ENCODE measurements at regions not wholly inside any gene's neighbourhood (a gene's known extent, or its start where the extent isn't known, plus 50 kb on each side); places are given as distances from the start of the nearest gene placed in this dataset.

DNA sequence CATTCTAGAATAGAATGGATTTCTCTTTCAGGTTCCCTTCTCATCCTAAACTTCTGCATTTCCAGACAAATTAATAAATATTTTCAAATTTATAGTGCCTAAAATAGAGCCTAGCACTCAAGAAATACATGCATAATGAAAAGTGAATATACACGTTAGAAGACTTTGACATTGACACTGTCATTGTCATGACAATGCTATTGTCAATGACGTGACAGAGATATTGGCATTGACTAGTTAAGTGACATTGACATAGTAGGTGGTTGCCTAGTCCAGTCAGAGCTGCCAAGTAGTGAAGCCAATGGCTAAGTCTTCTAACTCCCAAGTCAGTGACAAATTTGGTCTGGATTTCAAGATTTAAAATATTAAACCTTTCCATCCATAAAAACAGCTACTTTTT is 410.5 kb downstream of the LMO4 start:
- Mint-ChIP-seq H3K36me3 (no peaks in the 10 kb centered on the region), H3K27me3 (no peaks in the 10 kb centered on the region), H3K4me1 (no peaks in the 10 kb centered on the region), H3K9me3 (no peaks in the 10 kb centered on the region), H3K4me3 (no peak overlapping the region), H3K27ac (no peak overlapping the region)
- ATAC-seq, result no peak

DNA sequence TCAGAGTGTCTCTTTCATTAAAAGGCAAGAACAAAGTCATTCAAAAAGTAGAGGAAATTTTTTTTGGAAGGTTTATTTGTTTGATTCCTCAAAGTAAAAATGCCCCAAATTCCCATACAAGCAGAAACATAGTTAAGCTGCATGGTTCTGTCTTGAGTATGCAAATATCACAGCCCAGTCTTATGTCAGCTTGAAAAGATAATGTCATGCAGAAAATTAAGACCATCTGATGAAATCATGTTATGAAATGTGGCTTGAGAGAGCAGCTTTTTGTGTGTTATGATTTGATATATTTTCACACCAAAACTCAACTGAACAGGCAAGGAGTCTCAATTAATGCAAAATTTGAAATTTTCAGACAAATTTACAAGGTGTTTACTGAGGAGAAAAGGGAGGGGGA is 411.0 kb downstream of the LMO4 start:
- ATAC-seq, result no peak
- Mint-ChIP-seq H3K4me3 (no peak overlapping the region), H3K27me3 (no peaks in the 10 kb centered on the region), H3K4me1 (no peaks in the 10 kb centered on the region), H3K36me3 (no peaks in the 10 kb centered on the region), H3K27ac (no peak overlapping the region), H3K9me3 (no peaks in the 10 kb centered on the region)

DNA sequence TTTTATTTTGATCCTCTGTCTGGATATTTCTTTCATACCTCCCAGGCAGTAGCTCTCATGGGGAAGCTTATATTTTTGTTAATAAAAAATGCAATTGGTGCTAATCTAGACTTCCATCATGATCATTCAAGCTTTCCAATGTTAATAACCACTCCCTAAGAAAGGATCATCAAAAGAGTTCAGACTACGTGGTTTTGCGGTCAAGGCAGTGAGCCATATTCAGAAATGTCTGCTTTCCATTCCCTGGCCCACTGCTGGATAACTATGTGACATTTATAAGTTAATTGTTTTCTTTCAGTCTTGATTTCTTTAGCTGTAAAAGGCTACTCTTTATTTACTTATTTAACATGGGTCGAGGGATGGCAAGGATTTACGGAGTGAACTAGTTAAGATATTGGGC is 414.6 kb downstream of the LMO4 start:
- ATAC-seq, result no peak

DNA sequence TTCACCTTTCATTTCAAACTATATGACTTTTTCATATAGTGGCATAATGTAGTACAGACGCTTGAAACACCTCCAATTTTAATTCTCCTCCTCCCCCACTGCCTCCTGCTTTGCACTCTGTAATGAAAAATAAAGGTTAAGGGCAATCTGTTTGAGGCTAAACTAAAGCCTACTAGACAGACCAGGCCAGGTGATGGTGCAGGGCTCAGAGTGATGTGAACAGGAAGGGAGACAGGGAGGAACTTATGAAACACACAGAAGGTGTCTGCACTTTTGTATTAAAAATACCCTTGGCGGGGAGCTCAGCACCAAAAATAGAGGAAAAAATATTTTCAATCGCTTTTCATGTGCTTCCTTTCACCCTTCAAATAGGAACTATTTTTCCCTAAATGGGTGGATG is 415.4 kb downstream of the LMO4 start:
- no peaks in the 10 kb centered on the region for H3K4me1 Mint-ChIP-seq
- no peaks in the 10 kb centered on the region for H3K27me3 Mint-ChIP-seq
- H3K9me3 Mint-ChIP-seq, result no peaks in the 10 kb centered on the region
- H3K27ac Mint-ChIP-seq, result no peak overlapping the region
- no peak for ATAC-seq
- no peaks in the 10 kb centered on the region for H3K36me3 Mint-ChIP-seq
- no peak overlapping the region for H3K4me3 Mint-ChIP-seq

More for the DNA sequence above, 414.6 kb downstream of the LMO4 start:
- Mint-ChIP-seq H3K9me3 (no peaks in the 10 kb centered on the region), H3K4me3 (no peak overlapping the region), H3K27ac (no peak overlapping the region), H3K36me3 (no peaks in the 10 kb centered on the region), H3K4me1 (no peaks in the 10 kb centered on the region), H3K27me3 (no peaks in the 10 kb centered on the region)

DNA sequence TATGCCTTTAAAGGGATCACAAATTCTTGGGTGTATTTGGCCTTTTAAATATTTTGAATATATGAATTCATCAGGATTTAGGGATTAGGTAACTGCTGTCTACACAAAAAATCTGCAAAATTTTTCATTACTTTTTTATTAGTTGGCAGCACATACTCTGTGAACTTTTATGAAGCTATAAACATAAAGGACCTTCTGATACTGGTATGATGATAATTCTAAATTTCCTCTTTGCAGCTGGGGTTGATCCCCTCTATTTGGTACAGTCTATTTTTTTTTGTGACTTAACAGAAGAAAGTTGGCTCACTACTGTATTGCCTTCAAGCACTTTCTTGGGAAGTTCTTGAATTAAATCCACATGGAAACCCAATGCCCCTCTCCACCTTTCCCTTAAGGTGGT is 416.1 kb downstream of the LMO4 start:
- no peak for ATAC-seq
- H3K27me3 Mint-ChIP-seq, result no peaks in the 10 kb centered on the region
- no peak overlapping the region for H3K27ac Mint-ChIP-seq
- no peaks in the 10 kb centered on the region for H3K36me3 Mint-ChIP-seq
- H3K4me1 Mint-ChIP-seq, result no peaks in the 10 kb centered on the region
- H3K4me3 Mint-ChIP-seq, result no peak overlapping the region
- no peaks in the 10 kb centered on the region for H3K9me3 Mint-ChIP-seq

DNA sequence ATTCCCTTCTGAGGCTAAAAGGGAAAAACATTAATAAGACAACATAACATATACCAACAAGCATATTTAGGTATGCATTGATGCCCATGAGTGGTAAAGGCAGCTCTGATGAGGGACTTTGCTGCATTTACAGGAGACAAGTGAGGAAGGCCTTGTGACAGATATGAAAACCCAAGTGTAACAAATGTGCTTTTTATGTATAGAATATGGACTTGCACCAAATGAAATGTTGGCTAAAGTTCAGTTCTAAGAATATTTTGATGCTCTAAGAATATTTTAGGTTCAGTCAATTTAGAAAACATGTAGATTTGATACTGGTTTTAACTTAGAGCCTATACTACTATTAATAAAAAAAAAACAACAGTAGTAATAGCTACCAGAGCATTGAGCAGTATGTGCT is 424.7 kb downstream of the LMO4 start:
- peaks cover 7% of the 10 kb centered on the region for H3K4me1 Mint-ChIP-seq
- no peaks in the 10 kb centered on the region for H3K36me3 Mint-ChIP-seq
- H3K27ac Mint-ChIP-seq, result no peak overlapping the region
- no peak overlapping the region for H3K4me3 Mint-ChIP-seq
- H3K9me3 Mint-ChIP-seq, result no peaks in the 10 kb centered on the region
- H3K27me3 Mint-ChIP-seq, result no peaks in the 10 kb centered on the region
- ATAC-seq, result no peak

DNA sequence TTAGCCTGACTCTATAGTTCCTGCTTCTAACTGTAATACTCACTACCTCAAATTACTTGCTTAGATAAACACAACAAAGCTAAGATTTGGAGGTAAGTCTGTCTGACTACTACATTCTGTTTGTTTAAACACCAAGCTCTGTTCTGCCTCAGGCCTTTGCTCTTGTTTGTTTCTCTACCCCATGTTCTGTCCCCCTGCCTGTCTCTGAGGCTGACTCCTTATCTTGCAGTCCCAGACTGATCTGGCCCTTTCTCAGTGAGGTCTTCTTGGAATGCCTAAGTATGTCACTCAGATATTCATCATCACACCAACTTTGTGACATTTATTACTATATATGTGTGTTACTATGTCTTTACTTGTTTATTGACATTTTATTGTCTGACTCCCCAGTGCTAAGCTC is 425.5 kb downstream of the LMO4 start:
- no peaks in the 10 kb centered on the region for H3K36me3 Mint-ChIP-seq
- H3K27ac Mint-ChIP-seq, result no peak overlapping the region
- ATAC-seq, result no peak
- no peaks in the 10 kb centered on the region for H3K9me3 Mint-ChIP-seq
- peaks cover 7% of the 10 kb centered on the region for H3K4me1 Mint-ChIP-seq
- H3K4me3 Mint-ChIP-seq, result no peak overlapping the region
- no peaks in the 10 kb centered on the region for H3K27me3 Mint-ChIP-seq

DNA sequence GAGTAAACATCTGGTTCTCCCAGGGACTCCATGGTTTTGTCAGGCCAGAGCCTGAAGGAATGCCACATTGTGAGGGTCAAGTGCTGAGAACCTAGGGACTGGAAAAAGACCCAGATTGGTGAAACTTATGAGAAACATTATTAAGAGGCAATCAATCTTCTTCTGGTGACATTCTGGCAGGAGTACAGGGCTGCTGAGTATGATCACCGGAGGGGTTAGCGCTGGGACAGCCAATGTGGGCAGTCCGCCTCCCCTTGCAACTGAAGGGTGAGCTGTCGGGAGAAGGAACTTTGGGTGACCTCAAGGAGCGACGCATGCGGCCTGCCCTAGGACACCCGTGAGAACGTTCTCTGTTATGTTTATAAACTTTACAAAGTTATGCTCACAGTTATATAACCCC is 429.0 kb downstream of the LMO4 start:
- no peaks in the 10 kb centered on the region for H3K27me3 Mint-ChIP-seq
- H3K4me3 Mint-ChIP-seq, result no peak overlapping the region
- peaks cover 21% of the 10 kb centered on the region for H3K4me1 Mint-ChIP-seq
- no peak overlapping the region for H3K27ac Mint-ChIP-seq
- no peak for ATAC-seq
- no peaks in the 10 kb centered on the region for H3K9me3 Mint-ChIP-seq
- H3K36me3 Mint-ChIP-seq, result no peaks in the 10 kb centered on the region

DNA sequence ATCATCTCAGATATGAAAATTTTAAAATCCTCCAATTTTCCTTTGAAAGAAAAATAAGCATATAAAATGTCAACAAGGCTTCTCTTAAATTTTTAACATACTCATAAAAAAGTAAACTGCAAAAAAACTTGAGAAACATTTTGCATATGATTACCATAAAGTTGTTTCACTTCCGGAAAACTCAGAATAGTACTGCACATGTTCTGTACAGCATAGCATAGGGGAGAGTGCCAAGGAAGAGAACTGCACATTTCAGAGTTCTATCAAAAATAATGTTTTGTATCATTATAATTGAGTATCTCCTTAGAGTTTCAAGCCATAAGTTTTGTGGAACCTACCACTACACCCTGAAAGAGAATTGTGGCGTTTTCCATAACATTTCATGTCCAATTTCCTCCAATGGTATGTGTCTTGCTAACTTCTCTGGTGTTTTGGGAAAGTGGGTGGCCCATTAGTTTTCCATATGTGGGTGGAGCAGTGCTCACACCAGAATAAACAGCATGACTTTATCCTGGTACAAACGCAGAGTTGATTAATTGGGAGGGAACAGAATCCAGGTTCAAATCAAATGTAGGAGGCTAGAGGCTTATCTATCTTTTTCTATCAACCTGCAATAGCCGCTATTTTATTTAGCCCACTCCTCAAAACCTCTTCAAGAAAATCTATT is 430.9 kb downstream of the LMO4 start:
- Mint-ChIP-seq H3K27me3 (no peaks in the 10 kb centered on the region), H3K9me3 (no peaks in the 10 kb centered on the region), H3K4me3 (no peak overlapping the region), H3K36me3 (no peaks in the 10 kb centered on the region), H3K27ac (no peak overlapping the region), H3K4me1 (peaks cover 26% of the 10 kb centered on the region)
- ATAC-seq, result peak; percentile 71

DNA sequence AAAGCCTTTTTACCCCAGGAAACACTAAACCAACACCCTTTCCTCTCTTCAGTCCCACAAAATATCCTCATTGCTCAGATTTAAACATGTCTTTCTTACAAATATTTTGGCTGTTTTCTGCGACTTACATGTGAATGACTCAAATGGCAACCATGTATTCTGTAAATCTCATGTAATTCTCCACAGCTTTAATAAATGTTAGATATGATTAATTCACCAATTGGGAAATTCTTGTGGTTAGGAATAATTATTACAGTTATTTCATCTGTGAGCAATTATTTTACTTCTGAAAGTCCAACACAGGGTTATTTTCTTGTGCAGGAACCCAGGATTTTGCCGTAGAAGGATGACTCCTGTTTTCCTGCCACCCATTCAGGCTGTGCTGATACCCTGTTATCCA is 431.5 kb downstream of the LMO4 start:
- Mint-ChIP-seq H3K4me3 (no peak overlapping the region), H3K4me1 (peaks cover 27% of the 10 kb centered on the region), H3K27me3 (no peaks in the 10 kb centered on the region), H3K27ac (no peak overlapping the region), H3K36me3 (no peaks in the 10 kb centered on the region), H3K9me3 (no peaks in the 10 kb centered on the region)
- ATAC-seq, result no peak

DNA sequence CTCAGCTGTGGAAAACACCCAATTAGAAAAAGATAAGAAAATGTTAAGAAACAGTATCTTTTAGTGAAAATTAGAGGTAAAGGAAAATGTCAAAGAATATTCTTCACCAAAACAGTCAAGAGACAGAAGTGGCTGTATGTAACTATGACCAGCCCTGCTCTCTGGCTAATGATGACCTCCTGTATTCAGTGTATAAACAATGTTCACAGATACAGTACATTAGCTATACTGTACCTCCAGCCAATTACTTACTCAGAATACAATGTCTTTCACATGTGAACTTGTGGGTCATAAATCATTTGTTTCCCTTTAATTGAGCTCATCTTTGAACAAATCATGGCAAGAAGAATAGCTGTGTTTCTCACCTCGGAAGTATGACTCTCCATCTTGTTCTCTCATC is 432.0 kb downstream of the LMO4 start:
- no peak for ATAC-seq
- H3K9me3 Mint-ChIP-seq, result no peaks in the 10 kb centered on the region
- no peaks in the 10 kb centered on the region for H3K36me3 Mint-ChIP-seq
- H3K4me3 Mint-ChIP-seq, result no peak overlapping the region
- no peak overlapping the region for H3K27ac Mint-ChIP-seq
- H3K27me3 Mint-ChIP-seq, result no peaks in the 10 kb centered on the region
- peaks cover 27% of the 10 kb centered on the region for H3K4me1 Mint-ChIP-seq

DNA sequence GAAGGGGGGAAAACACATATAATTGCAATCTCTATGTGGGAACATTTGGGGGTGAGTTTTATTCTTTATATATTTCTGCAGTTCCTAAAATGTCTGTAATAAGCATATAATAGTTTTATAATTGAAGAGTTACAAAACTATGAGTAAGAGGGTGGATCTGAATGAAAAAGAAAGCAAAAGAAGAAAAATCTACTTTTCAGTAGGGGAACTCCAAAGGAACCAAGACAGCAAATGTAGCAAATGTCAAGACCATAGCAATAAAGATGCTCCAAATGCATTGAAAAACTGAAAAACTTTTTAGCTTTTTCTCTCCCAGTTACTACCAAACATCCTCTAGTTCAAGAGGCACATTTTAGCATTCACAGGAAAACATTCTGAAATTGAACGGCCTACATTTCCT is 434.8 kb downstream of the LMO4 start:
- no peaks in the 10 kb centered on the region for H3K27me3 Mint-ChIP-seq
- no peak for ATAC-seq
- peaks cover 27% of the 10 kb centered on the region for H3K4me1 Mint-ChIP-seq
- no peaks in the 10 kb centered on the region for H3K36me3 Mint-ChIP-seq
- no peak overlapping the region for H3K27ac Mint-ChIP-seq
- no peak overlapping the region for H3K4me3 Mint-ChIP-seq
- no peaks in the 10 kb centered on the region for H3K9me3 Mint-ChIP-seq

DNA sequence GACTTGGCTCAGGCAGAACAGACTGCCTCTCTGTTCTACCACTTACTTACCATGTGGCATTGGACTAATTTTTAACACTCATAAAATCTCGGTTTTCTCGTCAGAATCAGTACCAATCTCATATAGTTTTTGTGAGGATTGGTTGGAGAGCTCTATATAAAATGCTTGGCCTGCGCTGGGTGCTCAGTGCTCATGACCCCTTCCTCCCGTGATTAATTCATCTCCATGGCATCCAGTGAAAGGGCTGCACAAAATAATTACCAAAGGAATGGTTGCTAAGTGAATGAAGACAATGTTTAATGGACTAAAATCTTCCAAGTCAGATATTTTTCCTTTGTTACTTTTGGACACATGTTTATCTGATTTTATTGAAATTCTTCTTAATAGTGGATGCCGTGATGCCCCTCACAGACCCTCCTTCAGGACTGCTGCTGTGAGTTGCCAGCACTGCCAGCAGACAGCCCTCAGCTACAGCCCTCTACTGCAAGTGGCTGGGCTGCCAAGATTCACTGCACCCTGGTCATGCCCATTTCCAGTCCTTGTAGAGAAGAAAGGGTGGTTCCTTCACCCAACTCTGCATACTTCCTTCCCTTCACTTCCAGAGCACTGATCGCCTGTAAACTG is 436.5 kb downstream of the LMO4 start:
- Mint-ChIP-seq H3K36me3 (no peaks in the 10 kb centered on the region), H3K27ac (no peak overlapping the region), H3K9me3 (peaks cover 3% of the 10 kb centered on the region), H3K4me1 (peaks cover 18% of the 10 kb centered on the region), H3K4me3 (no peak overlapping the region), H3K27me3 (no peaks in the 10 kb centered on the region)
- ATAC-seq, result no peak

DNA sequence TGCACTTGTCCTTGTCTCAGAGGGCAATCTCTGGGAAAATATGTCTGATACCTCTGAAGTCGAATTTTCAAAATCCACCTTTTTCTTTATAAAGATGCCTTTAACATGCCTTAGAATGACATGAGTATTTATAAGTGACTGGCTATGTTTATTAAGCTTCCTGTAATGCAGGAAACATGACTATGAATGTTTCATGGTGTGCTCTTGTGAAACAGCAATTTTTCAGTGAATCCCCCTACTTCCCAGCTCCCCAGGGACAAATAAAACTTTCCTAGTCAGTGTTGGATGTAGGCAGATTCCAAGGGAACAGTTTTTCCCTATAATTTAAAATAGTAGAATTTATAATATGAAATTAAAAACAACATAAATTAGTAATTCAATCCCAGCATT is 437.0 kb downstream of the LMO4 start:
- peaks cover 13% of the 10 kb centered on the region for H3K4me1 Mint-ChIP-seq
- peaks cover 3% of the 10 kb centered on the region for H3K9me3 Mint-ChIP-seq
- H3K36me3 Mint-ChIP-seq, result no peaks in the 10 kb centered on the region
- no peak overlapping the region for H3K27ac Mint-ChIP-seq
- H3K4me3 Mint-ChIP-seq, result no peak overlapping the region
- H3K27me3 Mint-ChIP-seq, result no peaks in the 10 kb centered on the region
- no peak for ATAC-seq

DNA sequence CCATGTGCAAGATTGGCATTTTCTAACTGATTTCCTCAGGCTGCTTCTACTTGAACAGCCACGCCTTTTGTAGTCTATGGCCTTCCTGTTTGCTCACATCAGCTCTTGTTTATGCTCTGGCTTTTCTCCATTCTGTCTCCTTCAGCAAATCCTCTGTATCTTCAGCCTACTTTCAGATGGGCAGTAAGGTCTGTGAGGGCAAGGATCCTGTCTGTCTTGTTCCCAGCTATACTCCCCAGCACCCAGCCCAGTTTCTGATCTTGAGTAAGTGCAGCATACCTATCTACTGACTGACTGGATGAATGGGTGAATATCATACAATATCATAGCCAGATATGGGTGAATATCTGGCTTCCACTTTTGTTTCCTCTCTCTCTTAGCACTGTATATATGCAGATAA is 438.1 kb downstream of the LMO4 start:
- Mint-ChIP-seq H3K4me1 (peaks cover 13% of the 10 kb centered on the region), H3K27me3 (no peaks in the 10 kb centered on the region), H3K27ac (no peak overlapping the region), H3K9me3 (peaks cover 3% of the 10 kb centered on the region), H3K36me3 (no peaks in the 10 kb centered on the region), H3K4me3 (no peak overlapping the region)
- ATAC-seq, result no peak

DNA sequence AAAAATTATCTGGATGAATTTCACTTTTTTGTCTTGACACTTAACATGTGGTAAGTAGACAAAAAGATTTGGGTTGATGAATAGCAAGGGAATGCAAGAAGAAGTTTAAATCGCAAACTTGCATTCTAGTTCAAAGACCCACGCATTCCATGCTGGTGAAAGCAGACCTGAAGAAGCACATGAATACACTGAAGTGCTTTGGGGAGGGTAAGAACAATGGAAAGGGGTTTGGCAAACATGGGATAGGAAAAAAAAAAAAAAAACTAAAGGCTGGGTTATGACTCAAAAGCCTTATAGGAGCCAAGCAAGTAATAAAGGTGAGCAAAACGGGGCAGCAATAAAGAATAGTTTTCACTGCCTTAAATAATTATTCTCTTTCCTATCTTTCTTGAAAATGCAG is 450.2 kb downstream of the LMO4 start:
- no peaks in the 10 kb centered on the region for H3K27me3 Mint-ChIP-seq
- H3K27ac Mint-ChIP-seq, result no peak overlapping the region
- H3K36me3 Mint-ChIP-seq, result no peaks in the 10 kb centered on the region
- H3K4me3 Mint-ChIP-seq, result no peak overlapping the region
- no peak for ATAC-seq
- no peaks in the 10 kb centered on the region for H3K9me3 Mint-ChIP-seq
- H3K4me1 Mint-ChIP-seq, result no peaks in the 10 kb centered on the region
